ACC112 (cell line): ENCODE measurements at regions not wholly inside any gene's neighbourhood (a gene's known extent, or its start where the extent isn't known, plus 50 kb on each side); places are given as distances from the start of the nearest gene placed in this dataset.
A peak's percentile ranks its signal among the peaks of the same experiment; 100 is the strongest.

Source experiments
- H2AFZ ChIP-seq: fragments of 200-600 bp; sonication (generic); one replicate; pipeline ENCODE4 v1.6.0; 2017; ENCODE audit warnings: antibody characterized with exemption, low read length; ENCODE audit not compliant: unreplicated experiment
- H3K27ac ChIP-seq: fragments of 200-600 bp; sonication (generic); 2 replicates; pipeline ENCODE4 v1.5.1; 2014; ENCODE audit warnings: low read depth, mild to moderate bottlenecking, antibody characterized with exemption, low read length, moderate library complexity
- H3K27me3 ChIP-seq: fragments of 200-600 bp; sonication (generic); 2 replicates; pipeline ENCODE4 v1.6.1; 2014; ENCODE audit warnings: mild to moderate bottlenecking, antibody characterized with exemption, low read length, moderate library complexity, mixed read lengths; ENCODE audit not compliant: insufficient read depth
- H3K36me3 ChIP-seq: fragments of 200-600 bp; sonication (generic); 2 replicates; pipeline ENCODE4 v1.6.1; 2016; ENCODE audit warnings: mild to moderate bottlenecking, antibody characterized with exemption, low read length, moderate library complexity, mixed read lengths; ENCODE audit not compliant: insufficient read depth
- H3K4me1 ChIP-seq: fragments of 200-600 bp; sonication (generic); one replicate; pipeline ENCODE4 v1.6.1; 2016; ENCODE audit warnings: low read length, mixed read lengths; ENCODE audit not compliant: insufficient read depth, unreplicated experiment, control insufficient read depth
- H3K4me3 ChIP-seq: fragments of 200-600 bp; sonication (generic); 2 replicates; pipeline ENCODE4 v1.5.1; 2014; ENCODE audit warnings: mild to moderate bottlenecking, low read depth, low read length
- H3K79me2 ChIP-seq: fragments of 200-600 bp; sonication (generic); one replicate; pipeline ENCODE4 v1.6.0; 2016; ENCODE audit warnings: low read length; ENCODE audit not compliant: control insufficient read depth, unreplicated experiment, insufficient read depth

DNA sequence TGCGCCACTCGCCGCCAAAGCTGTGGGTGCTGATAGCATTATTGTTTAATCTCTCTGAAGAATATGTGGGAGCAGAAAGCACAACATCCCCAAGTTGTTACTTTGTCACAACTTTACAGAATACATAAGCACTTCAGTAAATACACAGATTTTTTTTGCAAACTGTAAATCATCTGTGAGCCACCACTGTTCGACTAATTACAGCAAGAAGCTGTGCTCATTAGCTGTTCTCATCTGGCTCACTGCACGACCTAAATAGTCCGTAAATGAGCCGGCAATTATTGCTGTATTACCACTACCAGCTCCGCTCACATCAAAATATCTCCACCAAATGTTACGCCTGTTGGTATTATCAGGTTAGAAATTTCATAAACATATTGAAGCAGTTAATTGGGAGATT is 228.9 kb upstream of the PRKD1 start:
- Histone ChIP-seq H3K4me3 (no peak overlapping the region), H3K27ac (no peak overlapping the region), H2AFZ (no peak overlapping the region), H3K27me3 (no peaks in the 10 kb centered on the region), H3K79me2 (no peaks in the 10 kb centered on the region), H3K36me3 (no peaks in the 10 kb centered on the region), H3K4me1 (no peaks in the 10 kb centered on the region)

DNA sequence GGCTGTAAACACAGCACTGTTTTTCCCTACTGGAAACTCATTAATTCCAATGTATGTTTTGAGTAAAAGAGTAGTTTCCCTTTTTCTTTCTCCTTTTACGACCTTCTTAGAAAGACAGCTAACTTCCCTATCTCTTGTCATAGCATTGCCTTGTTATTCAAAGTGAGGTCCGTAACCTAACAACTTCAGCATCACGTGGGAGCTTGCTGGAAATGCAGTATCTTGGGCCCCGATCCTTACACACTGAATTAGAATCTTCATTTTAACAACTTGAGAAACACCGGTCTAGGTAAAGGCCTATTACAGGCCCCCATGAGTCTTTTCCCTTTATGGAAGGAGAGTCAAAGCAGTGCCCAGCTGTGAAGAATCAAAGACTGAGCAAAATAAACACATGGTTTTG is 230.7 kb upstream of the PRKD1 start:
- Histone ChIP-seq H3K36me3 (no peaks in the 10 kb centered on the region), H3K4me1 (no peaks in the 10 kb centered on the region), H3K27ac (no peak overlapping the region), H3K4me3 (no peak overlapping the region), H2AFZ (no peak overlapping the region), H3K79me2 (no peaks in the 10 kb centered on the region), H3K27me3 (no peaks in the 10 kb centered on the region)

DNA sequence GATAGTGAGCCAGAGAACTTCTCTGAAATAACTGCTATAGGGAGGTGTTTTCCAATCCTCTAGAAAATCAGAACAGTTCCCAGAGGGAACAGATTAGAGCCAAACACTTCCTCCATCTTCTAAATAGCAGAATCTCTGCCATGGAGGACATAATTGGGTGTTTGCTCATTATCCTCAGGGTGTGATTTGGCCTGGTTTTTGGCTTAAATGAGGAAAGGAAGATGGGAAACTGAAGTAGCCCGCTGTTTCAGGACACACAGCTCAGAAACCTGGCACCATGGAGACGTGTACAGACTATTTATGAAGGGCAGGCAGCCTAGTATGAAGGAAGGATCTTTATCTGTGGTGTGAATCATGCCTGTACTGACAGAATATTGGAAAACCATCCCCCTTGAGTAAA is 231.7 kb upstream of the PRKD1 start:
- H3K4me3 ChIP-seq: no peak overlapping the region
- no peaks in the 10 kb centered on the region for H3K27me3 ChIP-seq
- no peaks in the 10 kb centered on the region for H3K4me1 ChIP-seq
- H2AFZ ChIP-seq: no peak overlapping the region
- no peaks in the 10 kb centered on the region for H3K79me2 ChIP-seq
- H3K36me3 ChIP-seq: no peaks in the 10 kb centered on the region
- no peak overlapping the region for H3K27ac ChIP-seq

DNA sequence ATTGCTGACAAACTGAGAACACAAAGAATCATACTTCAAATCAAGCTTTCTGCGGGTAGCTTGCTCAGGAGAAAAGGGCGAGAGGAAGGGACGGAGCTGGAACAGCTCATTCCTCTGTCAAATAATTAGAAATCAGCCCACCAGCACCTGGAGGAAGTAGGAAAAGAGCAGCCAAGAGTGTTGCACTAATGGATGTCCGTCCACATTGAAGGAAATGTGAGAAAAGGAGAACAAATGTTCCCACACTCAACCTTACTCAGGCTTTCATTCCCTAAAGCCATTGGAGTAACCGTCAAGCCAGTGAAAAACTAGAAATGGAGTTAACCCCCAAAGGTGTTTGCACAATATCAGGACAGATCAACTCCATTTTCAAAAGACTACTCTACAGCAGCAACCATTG is 233.0 kb upstream of the PRKD1 start:
- H3K36me3 ChIP-seq: no peaks in the 10 kb centered on the region
- no peak overlapping the region for H3K27ac ChIP-seq
- H2AFZ ChIP-seq: no peak overlapping the region
- H3K27me3 ChIP-seq: no peaks in the 10 kb centered on the region
- H3K79me2 ChIP-seq: no peaks in the 10 kb centered on the region
- peaks cover 1% of the 10 kb centered on the region for H3K4me1 ChIP-seq
- H3K4me3 ChIP-seq: no peak overlapping the region

DNA sequence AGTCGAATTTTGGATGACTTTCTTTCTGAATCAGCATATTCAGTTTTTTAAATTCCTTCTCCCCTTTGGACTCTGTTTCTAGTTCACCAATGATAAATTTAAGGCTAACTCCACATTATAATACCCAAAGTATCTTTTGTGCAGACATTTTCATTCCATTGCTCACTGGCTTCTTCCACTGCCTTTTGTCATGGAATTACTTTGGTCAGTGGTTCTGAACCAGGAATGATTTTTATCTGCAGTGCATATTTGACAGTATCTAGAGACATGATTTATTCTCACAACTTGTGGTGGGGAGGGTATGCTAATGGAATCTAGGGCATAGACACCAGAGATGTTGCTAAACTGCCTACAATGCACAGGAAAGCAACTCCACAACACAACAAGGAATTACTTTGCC is 234.4 kb upstream of the PRKD1 start:
- no peaks in the 10 kb centered on the region for H3K79me2 ChIP-seq
- H3K27me3 ChIP-seq: no peaks in the 10 kb centered on the region
- no peaks in the 10 kb centered on the region for H3K36me3 ChIP-seq
- peaks cover 2% of the 10 kb centered on the region for H3K4me1 ChIP-seq
- H3K4me3 ChIP-seq: no peak overlapping the region
- H2AFZ ChIP-seq: no peak overlapping the region
- H3K27ac ChIP-seq: no peak overlapping the region

DNA sequence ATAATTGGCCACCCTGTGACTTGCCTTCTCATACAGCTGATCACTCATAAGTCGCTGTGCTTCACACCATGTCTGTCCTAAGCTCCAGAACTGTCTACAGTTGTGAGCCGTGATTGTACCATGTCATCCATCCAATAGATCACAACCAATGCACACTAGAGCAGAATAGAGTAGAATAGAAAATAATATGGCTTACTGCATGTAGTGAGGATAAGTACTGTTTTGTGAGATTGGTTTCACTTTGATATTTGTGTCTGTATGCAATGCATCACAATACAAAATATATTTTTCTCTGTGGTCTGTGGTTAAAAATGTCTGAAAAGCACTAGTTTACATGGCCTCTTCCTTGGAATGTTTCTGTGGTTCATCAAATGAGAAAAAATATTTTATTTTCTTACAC is 237.6 kb upstream of the PRKD1 start:
- H3K27me3 ChIP-seq: no peaks in the 10 kb centered on the region
- no peak overlapping the region for H2AFZ ChIP-seq
- no peaks in the 10 kb centered on the region for H3K36me3 ChIP-seq
- peaks cover 2% of the 10 kb centered on the region for H3K4me1 ChIP-seq
- no peaks in the 10 kb centered on the region for H3K79me2 ChIP-seq
- H3K4me3 ChIP-seq: no peak overlapping the region
- no peak overlapping the region for H3K27ac ChIP-seq

DNA sequence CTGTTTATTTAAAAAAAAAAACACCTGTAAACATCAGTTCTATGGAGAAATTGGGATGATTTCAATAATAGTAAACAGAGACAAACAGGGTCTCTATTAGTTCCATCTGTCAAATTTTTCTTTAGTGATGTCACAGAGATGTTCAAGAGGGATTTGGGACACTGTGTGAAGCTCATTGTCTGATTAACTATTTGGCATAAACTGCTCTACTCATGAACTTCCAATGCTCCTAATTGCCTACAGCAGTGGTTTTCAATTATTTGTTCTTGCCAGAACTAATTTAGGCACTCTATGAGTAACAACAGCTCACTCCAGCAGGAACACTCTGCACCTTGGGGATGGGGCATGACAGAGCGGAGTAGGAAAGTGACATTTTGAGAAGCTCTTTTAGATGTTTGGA is 250.1 kb upstream of the PRKD1 start:
- Histone ChIP-seq H3K27ac (no peak overlapping the region), H3K4me3 (no peak overlapping the region), H3K79me2 (no peaks in the 10 kb centered on the region), H3K27me3 (no peaks in the 10 kb centered on the region), H3K4me1 (peaks cover 6% of the 10 kb centered on the region), H3K36me3 (0 out of 2 replicates have a peak, but pooled peaks cover 3% of the 10 kb centered on the region), H2AFZ (no peak overlapping the region)

DNA sequence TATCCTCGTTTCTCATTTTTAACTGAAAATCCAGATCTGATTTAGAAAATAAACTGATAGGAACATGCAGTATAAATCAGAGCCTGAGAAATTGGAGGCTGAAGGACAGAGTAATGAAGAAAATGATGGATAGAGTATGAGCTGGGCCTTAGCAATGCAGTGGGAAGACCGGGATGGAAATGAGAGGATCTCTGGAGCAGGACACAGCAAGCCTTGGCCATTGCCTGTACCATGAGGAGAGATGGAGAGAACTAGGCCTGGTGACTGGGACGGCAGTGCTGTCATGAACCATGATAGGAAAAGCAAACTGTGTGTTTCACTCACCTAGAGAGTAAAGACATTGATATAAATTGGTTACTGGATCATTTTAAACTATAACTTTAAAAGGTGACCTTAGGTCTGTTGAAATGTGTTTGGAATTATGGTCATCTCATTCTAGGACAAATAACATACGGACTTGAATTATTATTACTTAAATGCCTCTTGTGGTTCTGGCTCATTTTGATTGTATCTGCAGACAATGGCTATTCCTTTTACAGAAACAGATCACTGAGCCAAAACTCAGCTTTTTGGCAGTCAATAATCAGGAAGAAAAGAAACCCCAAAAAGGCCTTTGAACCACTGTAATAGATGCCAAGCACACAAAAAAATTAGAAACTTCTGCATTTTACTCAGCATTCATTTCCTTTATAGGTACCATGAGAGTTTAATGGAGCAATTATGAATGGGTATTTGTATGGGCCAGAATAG is 251.9 kb upstream of the PRKD1 start:
- Histone ChIP-seq H2AFZ (no peak overlapping the region), H3K4me3 (no peak overlapping the region), H3K36me3 (0 out of 2 replicates have a peak, but pooled peaks cover 3% of the 10 kb centered on the region), H3K4me1 (peaks cover 6% of the 10 kb centered on the region), H3K27ac (no peak overlapping the region), H3K27me3 (no peaks in the 10 kb centered on the region), H3K79me2 (no peaks in the 10 kb centered on the region)

DNA sequence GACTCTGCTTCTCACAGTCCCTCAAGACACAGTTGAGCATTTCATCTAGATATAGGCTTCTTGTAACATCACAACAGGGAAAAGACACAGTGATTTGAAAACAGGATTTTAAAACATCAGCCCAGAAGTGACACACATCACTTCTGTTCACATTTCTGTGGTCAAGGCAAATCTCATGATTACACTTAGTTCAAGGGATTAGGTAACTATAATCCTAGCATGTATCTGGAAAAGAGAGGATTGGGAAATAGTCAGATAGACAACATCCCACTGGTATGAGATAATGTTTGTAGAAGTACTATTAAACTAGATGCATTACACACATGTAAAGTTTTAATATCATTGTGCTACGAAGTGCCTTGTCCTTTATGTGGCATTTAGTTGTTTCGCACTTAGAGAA is 252.6 kb upstream of the PRKD1 start:
- H3K79me2 ChIP-seq: no peaks in the 10 kb centered on the region
- H3K27ac ChIP-seq: no peak overlapping the region
- no peak overlapping the region for H2AFZ ChIP-seq
- H3K4me1 ChIP-seq: peaks cover 6% of the 10 kb centered on the region
- H3K4me3 ChIP-seq: no peak overlapping the region
- H3K27me3 ChIP-seq: no peaks in the 10 kb centered on the region
- 0 out of 2 replicates have a peak, but pooled peaks cover 3% of the 10 kb centered on the region for H3K36me3 ChIP-seq

DNA sequence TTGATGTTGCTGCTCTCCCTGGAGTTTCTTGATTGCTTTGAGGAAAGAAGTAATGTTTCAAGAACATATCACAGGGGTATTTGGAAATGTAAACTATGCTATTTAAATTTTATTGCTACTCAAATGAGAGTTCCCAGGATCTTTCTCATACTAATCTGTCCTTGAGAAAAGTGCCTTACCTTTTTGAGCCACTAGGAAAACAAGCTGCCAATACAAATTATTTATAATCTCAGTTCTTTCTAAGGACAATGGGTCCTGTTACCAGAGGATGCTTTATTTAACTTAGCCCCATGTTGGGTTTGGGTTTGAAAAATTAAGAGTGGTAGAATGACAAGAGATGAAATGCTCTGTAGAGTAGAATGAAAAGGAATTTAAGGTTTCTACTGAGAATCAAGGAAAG is 258.2 kb upstream of the PRKD1 start:
- H3K27ac ChIP-seq: no peak overlapping the region
- peak overlapping the region; percentile 56 for H2AFZ ChIP-seq
- H3K36me3 ChIP-seq: no peaks in the 10 kb centered on the region
- H3K27me3 ChIP-seq: no peaks in the 10 kb centered on the region
- H3K79me2 ChIP-seq: no peaks in the 10 kb centered on the region
- H3K4me3 ChIP-seq: no peak overlapping the region
- peaks cover 12% of the 10 kb centered on the region for H3K4me1 ChIP-seq

DNA sequence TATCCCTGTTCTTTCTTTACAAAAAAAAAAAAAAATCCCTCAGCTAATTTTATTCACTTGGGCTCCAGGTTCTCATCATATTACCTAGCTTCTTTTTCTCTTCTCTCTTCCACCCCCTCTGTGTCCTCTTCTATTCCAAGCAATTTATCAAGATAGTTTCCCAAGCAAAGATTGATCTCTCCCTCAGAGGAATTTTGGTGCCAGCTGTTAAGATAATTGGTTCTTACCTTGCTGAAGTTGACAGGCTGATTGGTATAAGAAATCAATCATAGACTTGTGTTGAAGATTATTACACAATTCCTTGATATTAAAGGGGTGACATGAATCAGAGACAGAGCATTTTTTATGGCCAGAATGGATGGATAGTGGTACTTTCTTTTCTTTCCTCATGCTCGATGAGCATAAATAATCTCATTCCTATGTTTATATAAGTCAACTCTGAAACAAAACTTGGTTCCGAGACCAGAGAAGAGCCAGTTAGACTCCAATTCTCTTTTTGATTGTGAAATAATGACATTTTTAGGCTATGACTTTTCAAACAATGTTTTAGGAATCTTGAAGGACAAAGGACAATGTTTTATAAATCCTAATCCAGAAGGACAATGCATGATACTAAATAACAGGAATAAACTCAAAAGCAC is 264.1 kb upstream of the PRKD1 start:
- no peaks in the 10 kb centered on the region for H3K36me3 ChIP-seq
- H2AFZ ChIP-seq: peak overlapping the region; percentile 33
- H3K27ac ChIP-seq: peak overlapping the region; percentile 92
- H3K4me1 ChIP-seq: peaks cover 68% of the 10 kb centered on the region
- H3K27me3 ChIP-seq: no peaks in the 10 kb centered on the region
- H3K79me2 ChIP-seq: no peaks in the 10 kb centered on the region
- H3K4me3 ChIP-seq: peak overlapping the region; percentile 62
